ENCODE measurements at regions not wholly inside any gene's neighbourhood (a gene's known extent, or its start where the extent isn't known, plus 50 kb on each side); places are given as distances from the start of the nearest gene placed in this dataset.

GRCh38 chr5:136679233-136679632 is 313.9 kb upstream of the TRPC7 start (continued):
- TF ChIP-seq USF2 (IDR thresholded peaks at IDR 0.05; ENCODE audit: low read length) (no peak), RXRA (IDR thresholded peaks at IDR 0.05; ENCODE audit: insufficient read depth, low read depth, low read length) (no peak), PHF8 (conservative IDR thresholded peaks at IDR 0.05; ENCODE audit: low read depth, low read length) (no peak), NANOG (IDR thresholded peaks at IDR 0.05; ENCODE audit: insufficient read depth, low read depth, low read length, poor library complexity, severe bottlenecking) (no peak), KDM5A (IDR thresholded peaks at IDR 0.05; ENCODE audit: low read length) (no peak), GTF2F1 (IDR thresholded peaks at IDR 0.05; ENCODE audit: borderline replicate concordance, low read depth, low read length) (no peak), RNF2 (IDR thresholded peaks at IDR 0.05; ENCODE audit: borderline replicate concordance, low read depth, low read length, missing control alignments, poor library complexity, severe bottlenecking) (no peak)
- TF ChIP-seq, protein P1, sequence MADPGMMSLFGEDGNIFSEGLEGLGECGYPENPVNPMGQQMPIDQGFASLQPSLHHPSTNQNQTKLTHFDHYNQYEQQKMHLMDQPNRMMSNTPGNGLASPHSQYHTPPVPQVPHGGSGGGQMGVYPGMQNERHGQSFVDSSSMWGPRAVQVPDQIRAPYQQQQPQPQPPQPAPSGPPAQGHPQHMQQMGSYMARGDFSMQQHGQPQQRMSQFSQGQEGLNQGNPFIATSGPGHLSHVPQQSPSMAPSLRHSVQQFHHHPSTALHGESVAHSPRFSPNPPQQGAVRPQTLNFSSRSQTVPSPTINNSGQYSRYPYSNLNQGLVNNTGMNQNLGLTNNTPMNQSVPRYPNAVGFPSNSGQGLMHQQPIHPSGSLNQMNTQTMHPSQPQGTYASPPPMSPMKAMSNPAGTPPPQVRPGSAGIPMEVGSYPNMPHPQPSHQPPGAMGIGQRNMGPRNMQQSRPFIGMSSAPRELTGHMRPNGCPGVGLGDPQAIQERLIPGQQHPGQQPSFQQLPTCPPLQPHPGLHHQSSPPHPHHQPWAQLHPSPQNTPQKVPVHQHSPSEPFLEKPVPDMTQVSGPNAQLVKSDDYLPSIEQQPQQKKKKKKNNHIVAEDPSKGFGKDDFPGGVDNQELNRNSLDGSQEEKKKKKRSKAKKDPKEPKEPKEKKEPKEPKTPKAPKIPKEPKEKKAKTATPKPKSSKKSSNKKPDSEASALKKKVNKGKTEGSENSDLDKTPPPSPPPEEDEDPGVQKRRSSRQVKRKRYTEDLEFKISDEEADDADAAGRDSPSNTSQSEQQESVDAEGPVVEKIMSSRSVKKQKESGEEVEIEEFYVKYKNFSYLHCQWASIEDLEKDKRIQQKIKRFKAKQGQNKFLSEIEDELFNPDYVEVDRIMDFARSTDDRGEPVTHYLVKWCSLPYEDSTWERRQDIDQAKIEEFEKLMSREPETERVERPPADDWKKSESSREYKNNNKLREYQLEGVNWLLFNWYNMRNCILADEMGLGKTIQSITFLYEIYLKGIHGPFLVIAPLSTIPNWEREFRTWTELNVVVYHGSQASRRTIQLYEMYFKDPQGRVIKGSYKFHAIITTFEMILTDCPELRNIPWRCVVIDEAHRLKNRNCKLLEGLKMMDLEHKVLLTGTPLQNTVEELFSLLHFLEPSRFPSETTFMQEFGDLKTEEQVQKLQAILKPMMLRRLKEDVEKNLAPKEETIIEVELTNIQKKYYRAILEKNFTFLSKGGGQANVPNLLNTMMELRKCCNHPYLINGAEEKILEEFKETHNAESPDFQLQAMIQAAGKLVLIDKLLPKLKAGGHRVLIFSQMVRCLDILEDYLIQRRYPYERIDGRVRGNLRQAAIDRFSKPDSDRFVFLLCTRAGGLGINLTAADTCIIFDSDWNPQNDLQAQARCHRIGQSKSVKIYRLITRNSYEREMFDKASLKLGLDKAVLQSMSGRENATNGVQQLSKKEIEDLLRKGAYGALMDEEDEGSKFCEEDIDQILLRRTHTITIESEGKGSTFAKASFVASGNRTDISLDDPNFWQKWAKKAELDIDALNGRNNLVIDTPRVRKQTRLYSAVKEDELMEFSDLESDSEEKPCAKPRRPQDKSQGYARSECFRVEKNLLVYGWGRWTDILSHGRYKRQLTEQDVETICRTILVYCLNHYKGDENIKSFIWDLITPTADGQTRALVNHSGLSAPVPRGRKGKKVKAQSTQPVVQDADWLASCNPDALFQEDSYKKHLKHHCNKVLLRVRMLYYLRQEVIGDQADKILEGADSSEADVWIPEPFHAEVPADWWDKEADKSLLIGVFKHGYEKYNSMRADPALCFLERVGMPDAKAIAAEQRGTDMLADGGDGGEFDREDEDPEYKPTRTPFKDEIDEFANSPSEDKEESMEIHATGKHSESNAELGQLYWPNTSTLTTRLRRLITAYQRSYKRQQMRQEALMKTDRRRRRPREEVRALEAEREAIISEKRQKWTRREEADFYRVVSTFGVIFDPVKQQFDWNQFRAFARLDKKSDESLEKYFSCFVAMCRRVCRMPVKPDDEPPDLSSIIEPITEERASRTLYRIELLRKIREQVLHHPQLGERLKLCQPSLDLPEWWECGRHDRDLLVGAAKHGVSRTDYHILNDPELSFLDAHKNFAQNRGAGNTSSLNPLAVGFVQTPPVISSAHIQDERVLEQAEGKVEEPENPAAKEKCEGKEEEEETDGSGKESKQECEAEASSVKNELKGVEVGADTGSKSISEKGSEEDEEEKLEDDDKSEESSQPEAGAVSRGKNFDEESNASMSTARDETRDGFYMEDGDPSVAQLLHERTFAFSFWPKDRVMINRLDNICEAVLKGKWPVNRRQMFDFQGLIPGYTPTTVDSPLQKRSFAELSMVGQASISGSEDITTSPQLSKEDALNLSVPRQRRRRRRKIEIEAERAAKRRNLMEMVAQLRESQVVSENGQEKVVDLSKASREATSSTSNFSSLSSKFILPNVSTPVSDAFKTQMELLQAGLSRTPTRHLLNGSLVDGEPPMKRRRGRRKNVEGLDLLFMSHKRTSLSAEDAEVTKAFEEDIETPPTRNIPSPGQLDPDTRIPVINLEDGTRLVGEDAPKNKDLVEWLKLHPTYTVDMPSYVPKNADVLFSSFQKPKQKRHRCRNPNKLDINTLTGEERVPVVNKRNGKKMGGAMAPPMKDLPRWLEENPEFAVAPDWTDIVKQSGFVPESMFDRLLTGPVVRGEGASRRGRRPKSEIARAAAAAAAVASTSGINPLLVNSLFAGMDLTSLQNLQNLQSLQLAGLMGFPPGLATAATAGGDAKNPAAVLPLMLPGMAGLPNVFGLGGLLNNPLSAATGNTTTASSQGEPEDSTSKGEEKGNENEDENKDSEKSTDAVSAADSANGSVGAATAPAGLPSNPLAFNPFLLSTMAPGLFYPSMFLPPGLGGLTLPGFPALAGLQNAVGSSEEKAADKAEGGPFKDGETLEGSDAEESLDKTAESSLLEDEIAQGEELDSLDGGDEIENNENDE (IDR thresholded peaks at IDR 0.05; ENCODE audit: insufficient replicate concordance, low read length): no peak

Data from H1 (cell line).